GM18517 (cell line): ENCODE measurements at regions not wholly inside any gene's neighbourhood (a gene's known extent, or its start where the extent isn't known, plus 50 kb on each side); places are given as distances from the start of the nearest gene placed in this dataset.

Experiments used
- ATAC-seq: cut with Tn5 transposase; IDR thresholded peaks from one replicate; pipeline ENCODE4 v1.9.1; 2021; ENCODE audit warnings: mild to moderate bottlenecking, moderate library complexity; ENCODE audit not compliant: unreplicated experiment

DNA sequence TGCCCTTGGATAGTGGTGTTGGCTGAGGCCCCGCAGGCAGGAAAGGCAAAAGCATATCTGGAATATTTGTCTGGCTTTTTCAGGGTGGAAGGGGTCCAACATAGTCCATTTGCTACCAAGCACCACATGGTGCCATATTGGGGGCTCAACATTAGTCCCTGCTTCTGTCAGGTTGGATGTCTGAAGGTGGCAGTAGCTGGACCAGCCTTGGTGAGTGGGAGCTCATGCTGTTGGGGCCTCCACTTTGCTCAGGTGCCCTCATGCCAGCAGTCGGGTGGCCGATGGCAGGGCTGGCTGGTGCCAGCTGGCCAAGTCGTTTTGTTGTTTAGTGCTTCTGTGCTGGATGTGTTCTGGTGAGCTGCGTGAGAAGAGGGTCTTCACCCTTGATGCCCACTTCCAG, 135.3 kb downstream of the PAPOLA start:
- ATAC-seq, result no peak

DNA sequence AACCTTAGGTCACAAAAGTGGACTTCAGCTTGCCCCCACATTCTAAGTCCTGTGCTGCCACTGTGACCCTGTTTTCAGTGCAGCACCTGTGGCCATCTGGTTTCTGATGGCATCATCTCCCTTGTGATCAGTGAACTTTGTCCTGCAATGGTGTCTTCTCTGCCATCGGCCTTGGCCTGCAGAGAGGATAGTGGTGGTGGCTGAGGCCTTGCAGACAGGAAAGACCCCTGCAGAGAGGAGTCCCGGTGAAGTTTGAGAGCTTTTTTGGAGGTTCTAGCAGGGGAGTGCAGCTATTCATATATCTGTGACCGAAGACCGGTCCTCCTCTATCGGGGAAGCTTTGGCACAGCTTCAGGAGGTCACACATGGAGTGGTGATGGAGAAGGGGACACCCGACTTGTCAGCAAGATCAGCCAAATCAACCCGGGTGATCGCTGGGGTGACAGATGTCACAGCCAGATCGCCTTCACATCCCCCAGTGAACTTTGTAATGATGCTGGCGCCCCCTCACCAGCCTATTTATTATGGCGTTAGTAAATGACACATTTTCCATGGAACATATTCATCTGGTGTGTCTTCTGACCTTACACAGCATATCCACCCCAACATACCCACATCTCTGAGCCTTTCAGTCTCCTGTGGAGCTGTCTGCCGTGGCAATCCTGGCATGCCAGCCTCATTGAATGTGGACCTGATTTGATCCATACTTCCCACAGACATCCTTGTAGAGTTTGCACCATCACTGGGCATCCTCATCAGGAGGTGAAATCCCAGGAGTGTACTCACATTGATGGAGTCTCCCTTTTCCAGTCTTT, 136.1 kb downstream of the PAPOLA start:
- ATAC-seq, result no peak

DNA sequence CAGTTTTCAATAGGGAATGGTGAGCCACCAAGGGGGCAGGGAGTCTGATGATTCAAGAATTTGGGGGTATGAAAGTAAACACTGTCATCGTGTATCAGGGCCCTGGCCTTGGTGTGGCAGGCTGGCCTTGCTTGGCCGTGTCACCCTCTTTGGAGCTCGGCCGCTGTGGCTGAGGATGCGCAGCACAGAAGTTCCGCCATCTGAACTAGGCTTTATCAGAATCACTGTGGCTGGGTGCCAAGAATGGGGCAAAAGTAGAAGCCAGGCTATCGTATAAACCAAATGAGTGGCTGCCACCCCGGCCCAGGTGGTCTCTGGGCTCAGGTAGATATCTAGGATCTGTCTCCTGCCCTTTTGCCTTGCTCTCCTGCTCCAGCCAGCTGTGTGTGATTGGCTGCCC, 137.4 kb downstream of the PAPOLA start:
- ATAC-seq, result no peak

DNA sequence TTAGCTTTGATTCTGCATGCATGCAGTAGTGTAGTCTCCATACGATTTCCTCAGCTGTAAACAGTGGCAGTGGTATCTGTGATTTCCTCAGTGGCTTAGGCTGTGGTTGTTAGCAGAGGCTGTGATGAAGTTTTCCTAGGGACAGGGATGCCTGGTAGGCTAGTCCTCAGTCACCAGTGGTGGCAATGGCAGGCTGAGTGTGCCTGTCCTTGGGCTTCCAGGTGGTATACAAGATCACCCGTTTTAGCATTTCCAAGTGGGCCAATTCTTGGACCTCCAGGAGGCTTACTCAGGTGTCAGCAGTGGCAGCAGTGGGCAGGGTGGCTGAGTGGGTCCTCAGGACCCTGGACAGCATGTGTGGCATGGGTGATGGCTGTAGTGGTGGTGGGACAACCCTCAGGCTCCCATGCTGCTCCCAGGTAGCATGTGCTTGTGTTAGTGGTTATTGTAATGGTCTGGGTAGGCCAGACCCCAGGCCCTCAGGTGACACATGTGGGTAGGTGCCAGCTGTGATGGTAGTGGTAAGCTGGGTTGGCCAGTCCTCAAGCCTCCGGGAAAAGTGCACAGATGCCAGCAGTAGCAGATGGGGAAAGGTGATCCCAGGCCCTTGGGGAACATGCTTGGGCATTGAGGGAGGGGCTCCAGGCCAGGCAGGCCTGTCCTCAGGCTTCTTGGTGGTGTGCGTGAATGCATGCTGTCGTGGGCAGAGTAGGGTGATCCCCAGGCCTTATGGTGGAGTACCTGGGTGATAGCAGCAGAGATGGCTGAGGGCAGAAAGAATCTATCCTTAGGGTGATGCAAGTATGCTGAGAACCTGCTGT, 146.5 kb downstream of the PAPOLA start:
- ATAC-seq, result no peak

DNA sequence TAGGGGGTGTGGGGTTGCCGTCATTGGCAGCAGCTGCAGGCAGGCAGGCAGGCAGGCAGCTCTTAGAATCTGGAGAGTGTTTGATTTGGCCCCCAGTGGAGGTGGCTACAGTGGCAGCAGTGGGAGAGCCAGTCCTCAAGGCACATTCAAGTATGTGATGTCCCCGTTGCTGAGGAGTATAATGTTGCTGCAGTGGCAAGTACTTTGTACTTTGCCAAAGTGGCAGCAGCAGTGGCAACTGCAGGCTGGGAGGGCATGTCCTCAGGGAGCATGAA, 147.1 kb downstream of the PAPOLA start:
- ATAC-seq, result no peak

DNA sequence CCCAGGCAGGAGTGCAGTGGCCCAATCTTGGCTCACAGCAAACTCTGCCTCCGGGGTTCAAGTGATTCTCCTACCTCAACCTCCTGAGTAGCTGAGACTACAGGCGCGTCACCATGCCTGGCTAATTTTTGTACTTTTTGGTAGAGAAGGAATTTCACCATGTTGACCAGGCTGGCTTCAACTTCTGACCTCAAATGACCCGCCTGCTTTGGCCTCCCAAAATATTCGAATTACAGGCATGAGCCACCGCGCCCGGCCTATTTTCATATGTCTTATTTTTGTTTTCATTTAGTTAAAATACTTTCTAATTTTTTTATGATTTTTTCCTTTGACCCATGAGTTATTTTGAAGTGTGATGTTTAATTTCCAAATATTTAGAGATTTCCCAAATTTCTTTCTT, 143.6 kb upstream of the VRK1 start:
- no peak for ATAC-seq

DNA sequence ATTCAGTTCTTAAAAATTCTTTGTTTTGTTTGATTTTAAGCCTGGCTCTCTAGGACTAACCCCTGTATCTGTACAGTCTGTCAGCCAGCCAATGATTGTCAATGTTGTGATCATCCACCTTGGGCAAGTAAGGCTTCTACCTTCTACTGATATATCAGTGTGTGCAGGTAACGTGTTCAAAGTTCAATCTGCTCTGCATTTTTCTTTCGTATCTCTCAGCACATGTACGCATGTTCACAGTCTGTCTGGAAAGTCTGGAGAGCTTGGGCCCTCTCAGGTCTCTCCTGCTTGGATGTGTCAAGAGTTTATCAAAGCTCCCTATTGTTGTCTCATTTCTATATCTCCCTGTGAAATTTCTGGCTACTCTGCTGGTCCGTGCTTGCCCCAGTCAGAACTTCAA, 138.6 kb upstream of the VRK1 start:
- ATAC-seq, result no peak

DNA sequence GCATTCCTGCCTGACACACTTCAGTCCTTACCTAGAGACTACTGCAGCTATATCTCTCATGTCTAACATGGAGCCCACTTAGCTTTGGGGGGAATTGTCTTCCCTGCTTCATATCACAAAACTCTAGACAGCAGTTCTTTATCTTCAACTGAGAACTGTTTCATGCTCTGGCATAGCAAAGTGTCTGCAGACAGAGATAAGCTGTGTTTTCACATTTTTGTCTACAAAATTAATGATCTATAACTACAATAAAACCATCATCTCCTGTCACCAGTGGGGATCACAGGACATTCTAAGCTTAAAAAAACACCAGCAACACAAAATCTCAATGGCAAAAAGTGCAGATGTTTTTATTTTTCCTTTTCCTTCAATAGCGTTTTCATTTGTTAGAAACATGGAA, 137.1 kb upstream of the VRK1 start:
- ATAC-seq, result no peak

DNA sequence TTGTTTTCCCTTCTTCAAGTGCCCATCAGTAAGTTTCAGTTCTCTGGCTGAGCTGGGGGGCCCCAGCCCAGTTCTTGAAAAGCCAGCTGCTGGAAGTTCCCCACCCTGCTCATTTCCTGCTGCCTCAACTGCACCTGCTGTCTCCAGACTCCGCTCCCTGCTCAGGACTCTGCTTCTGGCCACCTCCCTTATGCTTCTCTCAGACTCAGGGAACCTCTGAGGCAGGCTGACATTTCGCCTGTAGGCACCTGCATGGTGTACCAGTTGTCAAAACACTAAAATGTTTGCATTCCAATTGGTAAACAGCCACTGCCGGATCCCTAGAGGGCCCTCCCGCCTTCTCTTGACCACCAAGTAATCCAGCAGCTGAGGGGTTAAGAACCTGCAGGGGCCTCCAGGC, 136.5 kb upstream of the VRK1 start:
- no peak for ATAC-seq

DNA sequence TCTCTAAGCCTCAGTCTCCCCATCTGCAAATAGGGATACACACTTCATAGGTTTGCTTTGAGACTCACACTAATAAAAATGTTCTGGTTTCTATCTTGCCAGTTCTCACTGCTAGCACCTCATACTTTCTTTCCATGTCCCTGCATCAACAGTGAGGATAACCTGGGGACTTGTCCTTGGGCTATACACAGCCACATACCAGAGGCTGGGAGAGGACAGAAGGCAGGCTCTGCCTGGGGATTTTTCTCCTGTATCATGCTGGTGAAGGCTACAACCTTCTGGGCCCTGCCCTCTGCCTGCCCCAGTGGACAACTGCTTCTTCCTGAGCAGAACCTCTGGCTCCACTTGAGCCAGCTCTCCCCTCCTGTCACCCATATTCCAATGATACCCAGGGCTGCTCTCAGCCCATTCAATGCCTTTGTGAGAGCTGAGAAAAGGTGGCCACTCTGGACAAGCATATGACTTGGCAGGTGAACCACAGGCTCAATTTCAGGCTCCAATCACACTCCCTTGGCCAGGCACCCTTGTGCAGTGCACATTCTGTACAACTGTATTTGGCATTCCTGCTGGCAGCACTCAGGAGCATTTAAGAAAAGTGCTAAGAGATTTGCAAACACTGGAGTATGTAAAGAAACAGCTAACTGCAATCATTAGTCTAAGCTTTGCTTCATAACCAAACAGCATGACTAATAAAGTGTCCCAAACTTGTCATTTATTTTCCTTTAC, 135.8 kb upstream of the VRK1 start:
- ATAC-seq, result no peak

DNA sequence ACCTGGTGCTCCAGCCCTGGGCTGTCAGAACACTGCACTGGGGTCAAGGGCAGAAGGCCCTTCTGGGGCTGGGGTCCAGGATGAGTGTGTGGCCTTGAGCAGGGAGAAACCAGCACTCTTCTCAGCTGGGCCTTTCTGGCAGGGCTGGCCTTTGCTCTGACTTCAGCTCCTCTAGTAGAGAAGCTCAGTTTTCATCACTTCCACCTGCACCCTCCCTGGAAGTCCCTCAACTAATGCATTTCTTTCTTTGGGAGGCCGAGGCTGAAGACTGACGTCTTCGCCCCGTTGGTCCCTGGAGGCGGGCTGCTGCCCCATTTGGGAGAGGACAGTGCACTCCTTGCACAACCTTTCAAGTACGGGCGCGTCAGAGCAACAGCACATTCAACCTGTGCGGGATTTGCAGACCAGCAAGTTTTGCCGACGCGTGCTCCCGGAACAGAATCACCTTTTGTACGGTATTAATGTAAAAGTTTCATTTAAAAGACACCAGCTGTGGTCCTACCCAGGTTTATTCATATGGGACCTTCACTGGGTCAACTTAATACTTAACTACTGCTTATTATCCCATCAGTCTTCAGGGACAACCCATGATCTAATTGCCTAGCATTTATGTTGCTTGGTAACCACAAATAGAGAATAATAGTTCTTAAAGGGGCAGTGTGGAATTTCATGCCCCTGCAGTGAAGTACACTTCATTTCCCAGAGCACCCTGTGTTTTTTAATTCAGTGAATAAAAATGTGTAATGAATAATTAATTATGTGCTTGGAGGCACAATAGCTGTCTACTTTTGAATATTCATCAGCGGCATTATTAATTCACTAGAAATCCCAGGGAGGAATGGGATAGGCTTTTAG, 134.8 kb upstream of the VRK1 start:
- no peak for ATAC-seq

DNA sequence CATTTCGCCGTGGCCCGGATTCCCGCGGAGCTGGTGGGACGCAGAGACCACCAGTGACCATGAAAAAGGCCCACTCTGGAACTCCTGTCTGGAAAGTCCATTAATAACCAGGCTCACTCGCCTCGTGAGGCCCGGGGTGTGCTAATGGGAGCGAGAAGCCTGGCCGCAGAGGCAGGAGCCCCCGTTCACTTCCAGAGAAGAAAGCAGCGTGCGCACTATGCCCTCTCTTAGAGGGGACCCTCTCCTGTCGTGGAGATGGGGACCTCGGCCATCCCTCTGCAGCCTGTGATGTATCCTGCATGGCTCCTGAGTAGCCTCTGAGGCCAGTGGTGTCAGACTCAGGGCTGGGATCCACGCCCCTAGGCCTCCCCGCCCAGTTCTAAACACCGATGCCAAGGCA, 134.1 kb upstream of the VRK1 start:
- no peak for ATAC-seq

DNA sequence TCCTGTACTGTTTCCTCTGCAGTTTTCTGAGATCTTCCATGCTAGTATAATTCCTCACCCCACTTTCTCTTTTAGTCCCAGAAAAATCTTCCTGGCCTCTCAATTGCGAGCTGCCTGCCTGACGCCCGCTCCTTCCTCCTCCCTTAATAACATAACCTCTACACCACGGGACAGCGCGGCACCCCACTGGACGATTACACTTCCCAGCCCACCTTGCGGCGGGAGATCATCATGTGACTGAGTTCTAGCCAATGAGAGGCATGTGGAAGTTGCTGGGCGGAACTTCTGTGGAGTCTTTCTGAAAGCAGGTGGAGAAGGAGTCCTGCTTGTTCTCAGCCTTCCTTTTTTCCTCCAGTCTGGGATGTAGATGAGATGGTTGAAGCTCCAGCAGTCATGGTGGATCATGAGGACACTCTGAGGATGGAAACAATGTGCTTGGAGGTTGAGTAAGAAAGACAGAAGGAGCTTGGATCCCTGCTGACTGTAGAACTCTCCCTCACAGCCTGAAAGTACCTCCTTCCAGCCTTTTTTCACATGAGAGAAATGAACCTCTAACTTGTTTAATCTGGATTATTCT, 133.6 kb upstream of the VRK1 start:
- no peak for ATAC-seq

DNA sequence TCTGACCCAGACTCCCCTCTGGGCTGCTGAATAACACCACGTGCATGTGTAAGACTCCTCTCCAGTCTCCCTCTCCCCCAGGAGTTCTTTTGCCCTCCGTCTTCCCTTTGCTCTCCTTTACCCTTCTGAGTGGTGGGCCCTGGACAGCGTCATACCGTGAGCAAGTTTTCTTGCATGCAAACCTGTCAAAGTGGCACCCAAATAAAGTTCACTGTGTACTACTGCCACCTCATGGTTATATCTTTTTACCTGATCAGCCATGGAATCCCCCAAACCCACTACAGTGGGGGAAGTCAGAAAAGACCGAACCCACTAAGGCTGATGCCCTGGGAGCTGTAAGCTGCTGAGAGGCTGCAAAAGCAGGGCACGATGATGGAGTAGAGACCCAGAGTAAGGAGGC, 131.1 kb upstream of the VRK1 start:
- no peak for ATAC-seq

DNA sequence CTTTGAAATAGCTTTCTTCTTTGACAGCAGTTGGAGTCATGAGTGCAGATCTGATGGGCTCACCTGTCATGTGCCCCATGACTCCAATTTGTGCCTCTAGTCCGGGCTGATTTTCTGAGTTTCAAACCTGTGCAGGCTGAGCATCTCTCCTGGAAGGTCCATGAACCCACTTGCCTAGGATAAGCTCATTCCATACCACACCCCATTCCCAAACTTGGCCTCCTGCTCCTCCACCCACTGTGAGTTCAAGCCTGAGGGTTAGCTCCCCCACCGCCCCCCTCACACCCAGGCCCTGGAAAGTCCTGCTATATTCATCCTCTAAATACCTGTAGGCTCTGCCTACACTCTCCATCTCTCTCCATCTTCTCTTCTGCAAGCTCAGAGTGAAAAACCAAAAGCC, 126.8 kb upstream of the VRK1 start:
- no peak for ATAC-seq

DNA sequence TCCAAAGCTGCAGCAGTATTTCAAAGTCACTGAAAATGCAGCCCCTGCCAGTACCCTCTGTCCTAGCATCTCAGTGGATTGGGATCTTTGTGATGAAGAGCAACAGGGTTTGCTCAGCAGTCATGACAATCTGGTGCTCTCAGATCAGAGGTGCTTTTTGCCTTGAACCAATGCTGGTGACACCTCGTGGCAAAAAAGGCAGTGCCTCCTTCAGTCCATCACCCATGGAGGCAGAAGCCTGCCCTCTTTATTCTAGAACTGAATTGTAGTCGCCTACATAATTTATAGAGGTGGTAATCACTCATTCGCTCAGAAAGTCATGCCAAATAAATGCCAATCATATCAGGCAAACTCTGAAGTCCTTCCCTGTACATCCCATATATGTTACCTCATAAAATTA, 126.0 kb upstream of the VRK1 start:
- no peak for ATAC-seq

DNA sequence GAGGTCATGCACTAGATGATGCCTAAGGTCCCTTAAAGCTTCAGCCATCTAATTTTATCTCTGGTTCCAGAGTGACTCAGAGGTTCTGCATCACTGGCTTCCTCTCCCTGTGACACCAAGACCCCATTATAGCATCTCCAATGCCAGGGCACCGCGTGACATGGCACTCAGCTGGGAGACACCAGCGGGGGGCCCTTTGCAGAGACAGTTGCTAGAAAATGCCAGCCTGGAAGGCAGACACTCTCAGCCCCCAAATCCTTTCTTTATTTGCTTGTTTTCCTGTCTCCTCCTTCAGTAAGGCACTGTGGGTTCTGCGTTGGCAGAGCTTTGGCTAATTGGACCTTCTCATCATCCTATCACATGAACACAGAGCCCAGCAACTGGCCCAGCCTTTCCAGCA, 123.5 kb upstream of the VRK1 start:
- ATAC-seq, result no peak

DNA sequence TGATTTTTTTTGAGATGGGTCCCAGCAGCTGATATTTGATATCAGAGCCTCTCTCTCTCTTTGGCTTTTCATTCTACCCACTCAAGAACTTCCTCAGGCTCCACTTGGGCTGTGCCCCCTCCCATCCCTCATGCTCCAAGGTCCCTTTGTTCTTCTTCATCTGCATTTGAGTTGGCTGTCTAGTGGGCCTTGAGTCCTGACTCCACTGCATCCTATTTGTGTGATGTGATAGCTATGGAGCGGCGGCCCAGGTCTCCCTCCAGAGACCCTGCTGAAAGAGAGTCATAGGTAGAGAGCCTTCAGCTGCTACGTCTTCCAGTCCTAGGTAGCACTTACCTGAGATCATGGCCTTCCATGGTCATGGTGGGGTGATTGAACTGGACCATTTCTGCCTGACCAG, 123.1 kb upstream of the VRK1 start:
- ATAC-seq, result no peak

DNA sequence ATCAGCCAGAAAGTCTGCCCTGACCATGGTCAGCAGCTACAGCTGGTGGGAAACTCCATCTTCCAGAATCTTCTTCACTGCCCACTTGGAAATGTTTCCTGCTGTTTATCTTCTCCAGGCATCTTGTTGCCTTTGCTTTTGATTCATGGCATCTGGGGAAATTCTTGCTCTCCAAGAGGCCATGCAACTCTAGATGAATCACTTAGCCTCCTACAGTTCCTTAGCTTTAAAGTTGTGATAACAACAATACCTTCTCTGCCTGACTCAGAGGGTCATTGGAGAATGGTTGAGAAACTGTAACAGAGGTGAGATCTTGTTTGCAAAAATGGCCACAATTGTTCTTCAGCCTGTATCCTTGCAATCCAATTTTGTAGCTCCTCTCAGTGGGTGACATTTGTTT, 121.0 kb upstream of the VRK1 start:
- ATAC-seq, result no peak

DNA sequence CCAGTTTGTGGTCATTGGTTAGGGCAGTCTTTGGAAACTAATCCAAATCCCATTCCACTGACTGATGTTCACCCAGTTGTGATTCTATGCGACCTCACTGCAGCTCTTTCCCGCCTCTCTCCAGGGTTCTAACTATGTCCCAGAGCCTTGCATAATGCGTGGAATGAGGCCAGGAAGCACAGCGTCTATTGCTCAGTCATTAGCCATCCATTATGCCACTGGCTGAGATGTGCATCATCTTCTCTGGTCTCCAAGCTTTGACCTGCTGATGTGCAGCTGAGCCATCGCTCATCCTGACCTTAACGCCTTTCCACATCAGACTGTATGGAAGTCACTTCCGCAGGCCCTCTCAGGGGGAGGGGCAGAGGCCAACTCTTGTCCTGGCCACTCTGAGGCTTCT, 115.4 kb upstream of the VRK1 start:
- no peak for ATAC-seq

DNA sequence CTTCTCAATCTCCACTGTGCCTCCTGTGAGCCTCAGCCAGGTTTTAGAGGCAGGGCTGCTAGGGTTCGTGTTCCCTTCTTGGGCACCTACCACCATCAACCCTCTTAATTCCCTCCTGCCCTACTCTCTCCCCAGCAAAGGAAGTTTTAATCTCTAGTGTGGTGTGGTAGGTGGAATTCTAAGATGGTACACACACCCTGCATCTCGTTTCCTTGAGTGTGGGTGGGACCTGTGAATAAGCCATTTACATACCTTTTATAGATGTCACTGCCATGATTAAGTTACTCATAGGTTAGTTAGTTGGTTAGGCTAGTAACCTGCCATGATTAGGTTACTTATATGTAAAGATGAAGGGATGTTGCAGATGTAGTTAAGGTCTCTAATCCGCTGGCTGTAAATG, 114.8 kb upstream of the VRK1 start:
- ATAC-seq, result no peak
